Upper lobe of left lung (tissue), 6 donors: ENCODE measurements at regions not wholly inside any gene's neighbourhood (a gene's known extent, or its start where the extent isn't known, plus 50 kb on each side); places are given as distances from the start of the nearest gene placed in this dataset.

ENCODE experiments used
- ATAC-seq, 2 donors: fragments of 200-7000 bp; cut with Tn5 transposase; one replicate each; pipeline ENCODE4 v1.9.1; 2022; ENCODE audit warnings: mild to moderate bottlenecking in 2 of 2, moderate library complexity in 2 of 2; ENCODE audit not compliant: low FRiP score in 2 of 2
- DNase-seq, 2 donors: peaks; one replicate each; pipeline ENCODE4 v3.0.0-alpha.2; 2019 to 2020
- H3K27ac ChIP-seq, 4 donors: fragments of 200-600 bp; sonication (generic); one replicate each; pipeline ENCODE4 v1.5.1; 2016 to 2019
- H3K27me3 ChIP-seq, 4 donors: fragments of 200-600 bp; sonication (generic); one replicate each; pipeline ENCODE4 v1.5.1; 2017 to 2019
- H3K36me3 ChIP-seq, 4 donors: fragments of 200-600 bp; sonication (generic); one replicate each; pipeline ENCODE4 v1.5.1; 2016 to 2019
- H3K4me1 ChIP-seq, 4 donors: fragments of 200-600 bp; sonication (generic); one replicate each; pipeline ENCODE4 v1.5.1; 2018 to 2019
- H3K4me3 ChIP-seq, 4 donors: fragments of 200-600 bp; sonication (generic); one replicate each; pipeline ENCODE4 v1.5.1; 2017 to 2019; ENCODE audit warnings: mild to moderate bottlenecking in 2 of 4, moderate library complexity in 1 of 4
- H3K9me3 ChIP-seq, 4 donors: fragments of 200-600 bp; sonication (generic); one replicate each; pipeline ENCODE4 v1.5.1; 2018 to 2019
- CTCF ChIP-seq, 6 experiments: fragments of 450-650 bp in 4 of 6; fragments of 200-600 bp in 2 of 6; sonication (generic) in 2 of 6; IDR thresholded peaks; one replicate each; pipeline ENCODE4 v1.5.1; 2016 to 2019; ENCODE audit warnings: antibody characterized with exemption in 6 of 6
- EP300 ChIP-seq, 4 donors: sonication (generic); formaldehyde crosslinking; IDR thresholded peaks; one replicate each; pipeline ENCODE4 v1.5.1; 2017; ENCODE audit warnings: antibody characterized with exemption in 4 of 4, control low read depth in 2 of 4
- POLR2A ChIP-seq, 4 donors: fragments of 450-650 bp; IDR thresholded peaks; one replicate each; pipeline ENCODE4 v1.5.1; 2016 to 2017; ENCODE audit warnings: antibody characterized with exemption in 4 of 4, mild to moderate bottlenecking in 2 of 4
- POLR2AphosphoS5 ChIP-seq, 2 donors: sonication (generic); formaldehyde crosslinking; IDR thresholded peaks; one replicate each; pipeline ENCODE4 v1.5.1; 2017; ENCODE audit warnings: antibody characterized with exemption in 2 of 2
- WGBS, 2 donors: methylation state at CpG; one replicate each; pipeline ENCODE4 v1.1.5; 2017 to 2018; 5-methylcytosine and 5-hydroxymethylcytosine counted together
- small RNA-seq, 4 donors: library from RNA; depleted of rRNA; stranded (forward); fragments of <200 nt; gene quantifications; one replicate each; pipeline ENCODE3, GENCODE V24; 2016
- donor health status: DM: no; HTN: no; CAD: no; lungs with moderate emphysema.
- donor health status: DM: no; HTN: yes; CAD: no; lungs with severe emphysema.

GRCh38 chr9:21744841-21745240, 57.6 kb upstream of the MTAP start:
- DNase-seq, result no peak
- no peaks in the 10 kb centered on the region for H3K27me3 ChIP-seq
- no peaks in the 10 kb centered on the region for H3K4me1 ChIP-seq
- TF ChIP-seq EP300 (IDR thresholded peaks at IDR 0.05), result no peak
- TF ChIP-seq POLR2A (IDR thresholded peaks at IDR 0.05), result no peak
- H3K27ac ChIP-seq, result no peak overlapping the region
- no peaks in the 10 kb centered on the region for H3K9me3 ChIP-seq
- no peak overlapping the region for H3K4me3 ChIP-seq
- H3K36me3 ChIP-seq, result no peaks in the 10 kb centered on the region
- ATAC-seq, result peak in 1 of 2 donors; percentile 86

- no peak overlapping the region for H3K27ac ChIP-seq
- no peaks in the 10 kb centered on the region for H3K9me3 ChIP-seq
- ATAC-seq (no peak), DNase-seq (no peak)
- no peak overlapping the region for H3K4me3 ChIP-seq
- no peaks in the 10 kb centered on the region for H3K4me1 ChIP-seq
- H3K36me3 ChIP-seq, result no peaks in the 10 kb centered on the region
- no peaks in the 10 kb centered on the region for H3K27me3 ChIP-seq
- 35 to 48% methylated on average over 1 of the region's 1 CpG for WGBS, 2 donors
- TF ChIP-seq POLR2AphosphoS5 (IDR thresholded peaks at IDR 0.05), result no peak
- TF ChIP-seq EP300 (IDR thresholded peaks at IDR 0.05), result no peak
- TF ChIP-seq CTCF (IDR thresholded peaks at IDR 0.05), result no peak
- no peak for TF ChIP-seq POLR2A (IDR thresholded peaks at IDR 0.05)
Observed at GRCh38 chr9:21746550-21746949, 55.9 kb upstream of the MTAP start.

- TF ChIP-seq POLR2A (IDR thresholded peaks at IDR 0.05) (no peak), CTCF (IDR thresholded peaks at IDR 0.05) (no peak), EP300 (IDR thresholded peaks at IDR 0.05) (no peak), POLR2AphosphoS5 (IDR thresholded peaks at IDR 0.05) (no peak)
- peak in 1 of 2 donors; percentile 62 for ATAC-seq
- WGBS, 2 donors, result 36 to 42% methylated on average over 2 of the region's 2 CpGs
Observed at GRCh38 chr9:21747175-21747574, 55.3 kb upstream of the MTAP start.

GRCh38 chr9:21750021-21750735, 52.3 kb upstream of the MTAP start:
- WGBS, 2 donors, result 63 to 70% methylated on average over 3 of the region's 3 CpGs
- no peak overlapping the region for H3K4me3 ChIP-seq
- TF ChIP-seq POLR2AphosphoS5 (IDR thresholded peaks at IDR 0.05), result no peak
- TF ChIP-seq CTCF (IDR thresholded peaks at IDR 0.05), result no peak
- no peak for TF ChIP-seq EP300 (IDR thresholded peaks at IDR 0.05)
- TF ChIP-seq POLR2A (IDR thresholded peaks at IDR 0.05), result no peak
- H3K36me3 ChIP-seq, result no peaks in the 10 kb centered on the region
- H3K9me3 ChIP-seq, result no peaks in the 10 kb centered on the region
- ATAC-seq, result no peak
- DNase-seq, result no peak
- H3K27ac ChIP-seq, result no peak overlapping the region
- no peaks in the 10 kb centered on the region for H3K27me3 ChIP-seq
- H3K4me1 ChIP-seq, result no peaks in the 10 kb centered on the region

More at GRCh38 chr9:21747175-21747574, 55.3 kb upstream of the MTAP start:
- H3K27me3 ChIP-seq, result no peaks in the 10 kb centered on the region
- no peaks in the 10 kb centered on the region for H3K36me3 ChIP-seq
- no peaks in the 10 kb centered on the region for H3K9me3 ChIP-seq
- no peak for DNase-seq
- H3K27ac ChIP-seq, result no peak overlapping the region
- no peak overlapping the region for H3K4me3 ChIP-seq
- no peaks in the 10 kb centered on the region for H3K4me1 ChIP-seq

- H3K27ac ChIP-seq, result no peak overlapping the region
Observed at GRCh38 chr9:21751998-21752397, 50.4 kb upstream of the MTAP start.

More at GRCh38 chr9:21751998-21752397, 50.4 kb upstream of the MTAP start:
- H3K4me3 ChIP-seq, result no peak overlapping the region
- no peaks in the 10 kb centered on the region for H3K4me1 ChIP-seq
- no peak for ATAC-seq
- no peaks in the 10 kb centered on the region for H3K36me3 ChIP-seq
- no peaks in the 10 kb centered on the region for H3K27me3 ChIP-seq
- no peaks in the 10 kb centered on the region for H3K9me3 ChIP-seq
- DNase-seq, result no peak
- TF ChIP-seq EP300 (IDR thresholded peaks at IDR 0.05) (no peak), POLR2A (IDR thresholded peaks at IDR 0.05) (no peak), CTCF (IDR thresholded peaks at IDR 0.05) (no peak), POLR2AphosphoS5 (IDR thresholded peaks at IDR 0.05) (no peak)

Small RNA genes in the stretch of these regions (small RNA-seq; reads per million reads assigned to genes)
- gene RN7SL151P, result 0 to 0.66 (median 0) reads per million in 4 donors
